ENCODE measurements at regions not wholly inside any gene's neighbourhood (a gene's known extent, or its start where the extent isn't known, plus 50 kb on each side); places are given as distances from the start of the nearest gene placed in this dataset.

DNA sequence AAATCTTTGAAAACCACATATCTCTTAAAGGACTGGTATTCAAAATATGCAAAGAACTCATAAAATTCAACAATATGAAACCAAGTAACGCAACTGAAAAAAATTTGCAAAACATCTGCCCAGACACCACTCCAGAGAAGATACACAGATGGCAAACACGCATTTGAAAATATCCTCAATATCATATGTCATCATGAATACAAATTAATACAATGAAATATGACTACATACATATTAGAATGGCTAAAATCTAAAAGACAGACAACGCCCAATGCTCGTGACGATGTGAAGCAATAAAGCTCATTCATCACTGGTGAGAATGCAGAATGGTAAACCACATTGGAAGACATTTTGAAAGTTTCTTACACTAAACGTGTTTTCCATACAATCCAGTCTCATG, 770.1 kb upstream of the CELF2 start:
- no peak for TF ChIP-seq CTCF (IDR thresholded peaks at IDR 0.05; ENCODE audit: insufficient read depth, low read depth, low read length)
- no peak for TF ChIP-seq EZH2 (IDR thresholded peaks at IDR 0.05; ENCODE audit: insufficient read depth, low read length)
